ENCODE measurements at regions not wholly inside any gene's neighbourhood (a gene's known extent, or its start where the extent isn't known, plus 50 kb on each side); places are given as distances from the start of the nearest gene placed in this dataset.

GRCh38 chr2:58985541-58985940, 744.4 kb upstream of the FANCL start:
- no peaks in the 10 kb centered on the region for H3K36me3 ChIP-seq (ENCODE audit: control insufficient read depth in 2 of 2, insufficient read depth in 2 of 2, low read length in 2 of 2)
- H3K4me1 ChIP-seq (ENCODE audit: control insufficient read depth, insufficient read depth, low read length): no peaks in the 10 kb centered on the region
- no peak overlapping the region for H3K27ac ChIP-seq (ENCODE audit: low read length)
- H3K9me3 ChIP-seq (ENCODE audit: control insufficient read depth in 2 of 2, low read length in 2 of 2): no peaks in the 10 kb centered on the region
- no peaks in the 10 kb centered on the region for H3K27me3 ChIP-seq (ENCODE audit: control insufficient read depth in 1 of 2, insufficient read depth in 2 of 2, low read length in 2 of 2)
- no peak overlapping the region for H3K4me3 ChIP-seq (ENCODE audit: low read length in 2 of 2)
- H3K9ac ChIP-seq (ENCODE audit: low read length in 2 of 2): no peak overlapping the region

GRCh38 chr2:58984731-58985130, 743.6 kb upstream of the FANCL start:
- Histone ChIP-seq H3K4me3 (ENCODE audit: low read length in 2 of 2) (no peak overlapping the region), H3K4me1 (ENCODE audit: control insufficient read depth, insufficient read depth, low read length) (no peaks in the 10 kb centered on the region), H3K27ac (ENCODE audit: low read length) (no peak overlapping the region), H3K9ac (ENCODE audit: low read length in 2 of 2) (no peak overlapping the region), H3K36me3 (ENCODE audit: control insufficient read depth in 2 of 2, insufficient read depth in 2 of 2, low read length in 2 of 2) (no peaks in the 10 kb centered on the region), H3K9me3 (ENCODE audit: control insufficient read depth in 2 of 2, low read length in 2 of 2) (no peaks in the 10 kb centered on the region), H3K27me3 (ENCODE audit: control insufficient read depth in 1 of 2, insufficient read depth in 2 of 2, low read length in 2 of 2) (no peaks in the 10 kb centered on the region)

- H3K36me3 ChIP-seq (ENCODE audit: control insufficient read depth in 2 of 2, insufficient read depth in 2 of 2, low read length in 2 of 2): no peaks in the 10 kb centered on the region
- H3K27ac ChIP-seq (ENCODE audit: low read length): no peak overlapping the region
- no peak overlapping the region for H3K9ac ChIP-seq (ENCODE audit: low read length in 2 of 2)
- no peaks in the 10 kb centered on the region for H3K9me3 ChIP-seq (ENCODE audit: control insufficient read depth in 2 of 2, low read length in 2 of 2)
- H3K4me1 ChIP-seq (ENCODE audit: control insufficient read depth, insufficient read depth, low read length): no peaks in the 10 kb centered on the region
- no peaks in the 10 kb centered on the region for H3K27me3 ChIP-seq (ENCODE audit: control insufficient read depth in 1 of 2, insufficient read depth in 2 of 2, low read length in 2 of 2)
- no peak overlapping the region for H3K4me3 ChIP-seq (ENCODE audit: low read length in 2 of 2)
These were observed 742.0 kb upstream of the FANCL start for GRCh38 chr2:58983111-58983510.

GRCh38 chr2:58981237-58981636, 740.1 kb upstream of the FANCL start:
- Histone ChIP-seq H3K9me3 (ENCODE audit: control insufficient read depth in 2 of 2, low read length in 2 of 2) (no peaks in the 10 kb centered on the region), H3K36me3 (ENCODE audit: control insufficient read depth in 2 of 2, insufficient read depth in 2 of 2, low read length in 2 of 2) (no peaks in the 10 kb centered on the region), H3K4me3 (ENCODE audit: low read length in 2 of 2) (no peak overlapping the region), H3K9ac (ENCODE audit: low read length in 2 of 2) (no peak overlapping the region), H3K4me1 (ENCODE audit: control insufficient read depth, insufficient read depth, low read length) (no peaks in the 10 kb centered on the region), H3K27me3 (ENCODE audit: control insufficient read depth in 1 of 2, insufficient read depth in 2 of 2, low read length in 2 of 2) (no peaks in the 10 kb centered on the region), H3K27ac (ENCODE audit: low read length) (no peak overlapping the region)

- H3K36me3 ChIP-seq (ENCODE audit: control insufficient read depth in 2 of 2, insufficient read depth in 2 of 2, low read length in 2 of 2): no peaks in the 10 kb centered on the region
- H3K27ac ChIP-seq (ENCODE audit: low read length): no peak overlapping the region
- no peaks in the 10 kb centered on the region for H3K9me3 ChIP-seq (ENCODE audit: control insufficient read depth in 2 of 2, low read length in 2 of 2)
- H3K9ac ChIP-seq (ENCODE audit: low read length in 2 of 2): no peak overlapping the region
- no peaks in the 10 kb centered on the region for H3K27me3 ChIP-seq (ENCODE audit: control insufficient read depth in 1 of 2, insufficient read depth in 2 of 2, low read length in 2 of 2)
- H3K4me3 ChIP-seq (ENCODE audit: low read length in 2 of 2): no peak overlapping the region
- no peaks in the 10 kb centered on the region for H3K4me1 ChIP-seq (ENCODE audit: control insufficient read depth, insufficient read depth, low read length)
These were observed 735.4 kb upstream of the FANCL start for GRCh38 chr2:58976375-58977071.

- H3K27me3 ChIP-seq (ENCODE audit: control insufficient read depth in 1 of 2, insufficient read depth in 2 of 2, low read length in 2 of 2): no peaks in the 10 kb centered on the region
- no peak overlapping the region for H3K4me3 ChIP-seq (ENCODE audit: low read length in 2 of 2)
- no peaks in the 10 kb centered on the region for H3K36me3 ChIP-seq (ENCODE audit: control insufficient read depth in 2 of 2, insufficient read depth in 2 of 2, low read length in 2 of 2)
- no peaks in the 10 kb centered on the region for H3K9me3 ChIP-seq (ENCODE audit: control insufficient read depth in 2 of 2, low read length in 2 of 2)
- no peak overlapping the region for H3K9ac ChIP-seq (ENCODE audit: low read length in 2 of 2)
- H3K27ac ChIP-seq (ENCODE audit: low read length): no peak overlapping the region
- H3K4me1 ChIP-seq (ENCODE audit: control insufficient read depth, insufficient read depth, low read length): no peaks in the 10 kb centered on the region
These were observed 733.8 kb upstream of the FANCL start for GRCh38 chr2:58974881-58975280.

GRCh38 chr2:58974426-58974825, 733.3 kb upstream of the FANCL start:
- H3K9me3 ChIP-seq (ENCODE audit: control insufficient read depth in 2 of 2, low read length in 2 of 2): no peaks in the 10 kb centered on the region
- no peak overlapping the region for H3K27ac ChIP-seq (ENCODE audit: low read length)
- no peak overlapping the region for H3K9ac ChIP-seq (ENCODE audit: low read length in 2 of 2)
- no peaks in the 10 kb centered on the region for H3K27me3 ChIP-seq (ENCODE audit: control insufficient read depth in 1 of 2, insufficient read depth in 2 of 2, low read length in 2 of 2)
- H3K4me3 ChIP-seq (ENCODE audit: low read length in 2 of 2): no peak overlapping the region
- H3K36me3 ChIP-seq (ENCODE audit: control insufficient read depth in 2 of 2, insufficient read depth in 2 of 2, low read length in 2 of 2): no peaks in the 10 kb centered on the region
- no peaks in the 10 kb centered on the region for H3K4me1 ChIP-seq (ENCODE audit: control insufficient read depth, insufficient read depth, low read length)

- H3K4me3 ChIP-seq (ENCODE audit: low read length in 2 of 2): no peak overlapping the region
- no peak overlapping the region for H3K9ac ChIP-seq (ENCODE audit: low read length in 2 of 2)
- no peak overlapping the region for H3K27ac ChIP-seq (ENCODE audit: low read length)
- no peaks in the 10 kb centered on the region for H3K4me1 ChIP-seq (ENCODE audit: control insufficient read depth, insufficient read depth, low read length)
- H3K9me3 ChIP-seq (ENCODE audit: control insufficient read depth in 2 of 2, low read length in 2 of 2): no peaks in the 10 kb centered on the region
- H3K36me3 ChIP-seq (ENCODE audit: control insufficient read depth in 2 of 2, insufficient read depth in 2 of 2, low read length in 2 of 2): no peaks in the 10 kb centered on the region
- no peaks in the 10 kb centered on the region for H3K27me3 ChIP-seq (ENCODE audit: control insufficient read depth in 1 of 2, insufficient read depth in 2 of 2, low read length in 2 of 2)
These were observed 732.7 kb upstream of the FANCL start for GRCh38 chr2:58973811-58974281.

GRCh38 chr2:58972737-58973136, 731.6 kb upstream of the FANCL start:
- Histone ChIP-seq H3K9me3 (ENCODE audit: control insufficient read depth in 2 of 2, low read length in 2 of 2) (no peaks in the 10 kb centered on the region), H3K4me3 (ENCODE audit: low read length in 2 of 2) (no peak overlapping the region), H3K4me1 (ENCODE audit: control insufficient read depth, insufficient read depth, low read length) (no peaks in the 10 kb centered on the region), H3K9ac (ENCODE audit: low read length in 2 of 2) (no peak overlapping the region), H3K27me3 (ENCODE audit: control insufficient read depth in 1 of 2, insufficient read depth in 2 of 2, low read length in 2 of 2) (no peaks in the 10 kb centered on the region), H3K27ac (ENCODE audit: low read length) (no peak overlapping the region), H3K36me3 (ENCODE audit: control insufficient read depth in 2 of 2, insufficient read depth in 2 of 2, low read length in 2 of 2) (no peaks in the 10 kb centered on the region)

- H3K36me3 ChIP-seq (ENCODE audit: control insufficient read depth in 2 of 2, insufficient read depth in 2 of 2, low read length in 2 of 2): no peaks in the 10 kb centered on the region
- H3K27ac ChIP-seq (ENCODE audit: low read length): no peak overlapping the region
- no peak overlapping the region for H3K9ac ChIP-seq (ENCODE audit: low read length in 2 of 2)
- no peak overlapping the region for H3K4me3 ChIP-seq (ENCODE audit: low read length in 2 of 2)
- H3K9me3 ChIP-seq (ENCODE audit: control insufficient read depth in 2 of 2, low read length in 2 of 2): no peaks in the 10 kb centered on the region
- H3K4me1 ChIP-seq (ENCODE audit: control insufficient read depth, insufficient read depth, low read length): no peaks in the 10 kb centered on the region
- no peaks in the 10 kb centered on the region for H3K27me3 ChIP-seq (ENCODE audit: control insufficient read depth in 1 of 2, insufficient read depth in 2 of 2, low read length in 2 of 2)
These were observed 730.6 kb upstream of the FANCL start for GRCh38 chr2:58971511-58972360.

- Histone ChIP-seq H3K36me3 (ENCODE audit: control insufficient read depth in 2 of 2, insufficient read depth in 2 of 2, low read length in 2 of 2) (no peaks in the 10 kb centered on the region), H3K4me1 (ENCODE audit: control insufficient read depth, insufficient read depth, low read length) (no peaks in the 10 kb centered on the region), H3K9ac (ENCODE audit: low read length in 2 of 2) (no peak overlapping the region), H3K4me3 (ENCODE audit: low read length in 2 of 2) (no peak overlapping the region), H3K9me3 (ENCODE audit: control insufficient read depth in 2 of 2, low read length in 2 of 2) (no peaks in the 10 kb centered on the region), H3K27me3 (ENCODE audit: control insufficient read depth in 1 of 2, insufficient read depth in 2 of 2, low read length in 2 of 2) (no peaks in the 10 kb centered on the region), H3K27ac (ENCODE audit: low read length) (no peak overlapping the region)
These were observed 729.2 kb upstream of the FANCL start for GRCh38 chr2:58970365-58970764.
